Peyer's patch (tissue), 4 donors: ENCODE measurements at regions not wholly inside any gene's neighbourhood (a gene's known extent, or its start where the extent isn't known, plus 50 kb on each side); places are given as distances from the start of the nearest gene placed in this dataset.

Experiments
- CTCF ChIP-seq, 6 experiments: fragments of 450-650 bp in 4 of 6; fragments of 200-600 bp in 2 of 6; sonication (generic) in 1 of 6; IDR thresholded peaks; one replicate each; pipeline ENCODE4 v1.5.1; 2017 to 2019; ENCODE audit warnings: antibody characterized with exemption in 6 of 6, mild to moderate bottlenecking in 3 of 6, moderate library complexity in 1 of 6
- POLR2A ChIP-seq, 2 donors: fragments of 450-650 bp; IDR thresholded peaks; one replicate each; pipeline ENCODE4 v1.5.1; 2017; ENCODE audit warnings: antibody characterized with exemption in 2 of 2, mild to moderate bottlenecking in 2 of 2, moderate library complexity in 2 of 2

DNA sequence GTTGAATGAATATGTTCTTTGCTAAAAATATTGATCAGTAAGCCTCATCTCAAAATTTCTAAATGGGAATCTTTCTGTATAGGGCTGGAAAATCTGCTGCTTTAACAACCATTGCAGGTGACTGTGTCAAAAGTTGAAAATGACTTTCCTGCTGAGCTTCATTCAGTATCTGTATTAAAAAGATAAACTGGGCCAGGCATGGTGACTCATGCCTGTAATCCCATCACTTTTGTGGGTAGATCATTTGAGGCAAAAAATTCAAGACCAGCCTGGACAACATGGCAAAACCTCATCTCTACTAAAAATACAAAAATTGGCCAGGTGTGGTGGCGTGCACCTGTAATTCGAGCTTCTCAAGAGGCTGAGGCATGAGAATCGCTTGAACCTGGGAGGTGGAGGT is 213.7 kb upstream of the SYT10 start:
- no peak for TF ChIP-seq CTCF (IDR thresholded peaks at IDR 0.05)
- TF ChIP-seq POLR2A (IDR thresholded peaks at IDR 0.05) = no peak
